Stimulated activated CD4-positive, alpha-beta T cell treated with anti-CD3 and anti-CD28 coated beads, Interleukin-1b, Interleukin-23, amount 100 ng/mL, for 48 hours (primary cell): ENCODE measurements at regions not wholly inside any gene's neighbourhood (a gene's known extent, or its start where the extent isn't known, plus 50 kb on each side); places are given as distances from the start of the nearest gene placed in this dataset.

Experiments used
- DNase-seq: peaks from one replicate; pipeline ENCODE4 v3.0.0-alpha.2; 2020

DNA sequence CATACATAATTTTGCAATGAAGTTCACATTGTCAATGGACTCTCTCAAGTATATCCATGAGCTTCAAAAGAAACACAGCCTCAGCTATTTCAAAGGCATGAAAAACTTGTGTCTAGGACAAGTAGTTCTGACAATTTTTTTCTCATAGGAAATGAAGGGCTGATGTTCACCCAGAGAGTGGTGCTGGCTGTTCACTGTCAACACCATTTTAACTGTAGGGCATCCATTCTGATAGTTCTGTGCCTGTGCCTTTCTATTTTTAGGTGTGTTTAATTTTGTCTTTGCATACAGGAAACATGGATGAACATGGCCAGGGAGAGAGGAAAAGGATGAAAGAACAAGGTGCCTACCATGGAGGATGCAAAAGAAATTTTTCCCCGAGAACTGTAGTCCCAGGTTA, 135.3 kb upstream of the MAP9 start:
- DNase-seq: no peak

DNA sequence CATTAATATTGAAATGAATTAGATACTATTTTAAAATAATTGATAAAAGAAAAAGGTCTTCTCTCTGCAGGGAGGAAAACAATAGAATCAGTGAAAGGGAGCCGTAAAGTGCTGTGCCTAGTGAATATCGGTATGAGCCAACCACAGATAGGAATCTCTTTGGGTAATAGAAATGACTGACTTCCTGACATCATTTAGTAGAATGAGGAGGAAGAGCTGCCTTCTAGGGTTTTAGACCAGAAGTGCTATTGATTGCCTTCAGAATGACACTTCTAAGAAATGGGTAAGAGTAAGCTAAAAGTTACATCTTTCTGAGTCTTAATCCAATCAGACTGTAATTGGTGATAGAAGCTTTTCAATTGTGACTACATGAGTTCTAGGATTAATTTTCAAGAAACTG, 134.0 kb upstream of the MAP9 start:
- no peak for DNase-seq

- DNase-seq: no peak
These were observed 132.8 kb upstream of the MAP9 start for GRCh38 chr4:155509555-155509954.

DNA sequence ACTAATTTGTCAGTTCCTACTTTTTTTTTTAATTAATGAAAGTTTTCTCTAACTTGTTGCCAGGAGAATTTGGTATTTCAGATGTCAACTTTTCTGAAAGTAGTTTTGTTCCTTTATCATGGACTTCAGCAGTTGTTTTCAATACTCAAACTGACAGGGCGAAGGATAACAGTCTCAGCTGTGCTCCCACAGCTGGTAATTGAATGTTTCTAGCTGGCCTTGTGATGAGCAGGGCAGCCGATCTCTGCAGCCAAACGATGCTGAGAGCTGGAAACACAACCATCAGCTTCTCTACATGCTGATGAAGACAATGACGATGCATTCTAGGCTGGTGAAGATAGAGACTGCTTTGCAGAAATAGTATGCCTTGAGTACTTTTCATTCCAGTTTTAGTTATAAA, 130.0 kb upstream of the MAP9 start:
- no peak for DNase-seq

DNA sequence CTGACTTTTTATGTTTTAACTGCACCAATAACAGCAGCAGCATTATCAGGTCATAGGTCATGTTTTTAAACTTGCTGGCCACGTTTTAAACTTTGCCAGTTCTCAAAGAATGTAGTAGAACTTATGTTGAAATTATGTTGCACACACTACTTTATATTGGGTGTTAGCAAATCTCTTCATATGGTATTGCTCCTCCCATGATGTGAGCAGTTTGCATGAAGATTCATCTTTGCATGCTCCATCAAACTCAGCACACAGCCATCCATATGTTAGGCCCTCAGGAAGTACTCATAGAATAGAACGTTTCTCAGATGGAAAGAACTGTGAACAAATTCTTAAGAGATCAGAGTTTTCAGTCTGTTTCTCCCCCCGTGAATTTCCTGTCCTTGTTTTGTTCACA, 128.6 kb upstream of the MAP9 start:
- no peak for DNase-seq

- DNase-seq: no peak
These were observed 120.5 kb upstream of the MAP9 start for GRCh38 chr4:155497306-155497705.

DNA sequence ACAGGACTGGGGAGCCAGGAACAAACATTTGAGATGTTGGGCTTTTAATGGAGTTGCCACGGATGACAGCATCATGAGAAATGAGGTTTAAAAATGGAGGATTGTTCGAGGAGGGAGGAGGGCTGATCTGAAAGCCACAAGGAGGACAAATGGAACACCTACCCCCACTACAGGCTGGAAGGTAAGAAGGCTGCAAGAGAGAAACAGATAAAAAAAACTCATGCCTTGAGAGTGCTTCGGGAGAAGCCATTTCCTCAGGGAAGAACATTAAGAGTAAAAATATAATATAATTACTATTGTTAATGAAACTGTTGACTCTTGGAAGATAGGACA, 119.5 kb upstream of the MAP9 start:
- no peak for DNase-seq

GRCh38 chr4:155495572-155496293, 119.0 kb upstream of the MAP9 start:
- DNase-seq: no peak

DNA sequence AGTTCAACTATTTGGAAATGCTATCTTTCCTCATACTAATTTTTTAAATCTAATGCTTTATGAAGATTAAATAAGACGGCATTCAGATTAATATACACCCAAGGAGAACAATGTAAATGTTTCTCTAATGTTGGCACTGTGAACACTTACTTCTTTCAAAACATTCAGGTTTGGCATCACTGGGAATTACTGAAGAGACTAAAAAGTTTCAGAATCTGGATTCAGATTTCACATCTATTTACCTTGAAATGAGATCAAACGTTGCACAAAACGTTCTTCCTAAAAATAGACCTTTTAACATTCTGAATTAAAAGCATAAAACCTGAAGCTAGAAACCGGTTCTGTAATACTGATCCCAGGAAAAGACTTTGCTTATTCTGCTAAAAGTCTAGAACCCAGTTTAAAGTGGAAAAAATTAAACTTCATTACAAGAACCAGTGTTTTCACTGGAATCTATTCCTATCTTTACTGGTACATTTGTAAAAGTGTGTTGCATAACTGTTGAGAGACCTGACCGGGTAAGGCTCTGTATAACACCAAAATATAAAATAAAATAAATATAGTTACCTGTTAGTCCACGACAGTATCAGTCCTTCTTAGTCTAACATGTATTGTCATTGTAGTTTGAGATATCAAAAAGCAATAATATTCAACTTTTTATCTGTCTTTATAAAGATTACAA, 117.4 kb upstream of the MAP9 start:
- DNase-seq: no peak

DNA sequence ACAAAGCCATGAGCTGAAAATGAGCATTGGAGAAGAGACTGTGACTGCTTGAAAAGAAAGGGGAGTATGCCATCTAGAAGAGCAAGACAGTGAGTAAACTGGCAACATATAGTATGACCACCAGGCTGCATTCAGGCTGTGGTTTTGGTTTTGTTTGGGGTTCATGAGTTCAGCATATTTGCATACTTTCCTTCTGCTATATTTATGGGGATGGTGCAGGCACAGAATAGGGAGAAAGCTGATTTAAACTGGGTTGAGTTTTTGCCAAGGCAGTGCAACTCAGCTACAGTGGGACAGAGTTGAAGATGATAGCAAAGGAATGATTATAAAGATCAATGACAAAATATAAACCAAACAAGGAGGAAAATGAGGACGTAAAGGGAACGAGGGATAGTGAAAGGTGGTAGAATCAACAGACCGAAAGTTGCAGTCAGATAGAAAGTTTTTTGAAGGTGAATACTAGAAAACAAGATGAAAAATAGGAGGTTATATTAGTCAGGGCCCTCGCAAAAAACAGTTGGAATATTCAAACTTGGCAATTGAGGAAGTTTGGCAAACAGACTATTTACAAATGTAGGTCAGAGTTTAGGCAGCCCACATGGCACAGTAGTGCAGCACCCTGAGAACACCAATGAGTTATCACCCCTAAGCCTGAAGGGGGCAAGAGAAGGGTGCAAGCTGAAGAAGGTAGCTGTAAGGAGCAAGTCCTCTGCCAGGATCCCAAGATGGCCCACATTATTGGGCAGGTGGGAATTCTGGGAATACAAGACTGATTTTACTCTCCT, 114.8 kb upstream of the MAP9 start:
- no peak for DNase-seq

DNA sequence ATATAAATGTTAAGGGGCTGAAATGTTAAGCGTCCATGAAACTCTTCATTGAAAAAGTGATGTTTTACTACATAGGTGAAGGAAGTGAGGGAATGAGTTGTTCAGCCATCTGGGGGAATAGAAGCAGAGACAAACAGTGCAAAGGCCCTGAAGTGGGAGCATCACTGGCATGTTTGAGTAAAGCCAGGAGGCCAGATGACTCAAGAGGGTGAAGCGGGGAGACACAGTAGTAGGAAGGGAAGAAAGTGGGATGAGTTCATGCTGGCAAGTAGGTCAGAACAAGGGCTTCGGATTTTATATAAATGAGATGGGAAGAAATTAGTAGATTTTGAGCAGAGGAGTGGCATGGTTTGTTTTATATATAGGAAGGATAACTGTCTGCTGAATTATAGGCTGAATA, 112.5 kb upstream of the MAP9 start:
- no peak for DNase-seq

- no peak for DNase-seq
These were observed 111.9 kb upstream of the MAP9 start for GRCh38 chr4:155488691-155489090.

GRCh38 chr4:155487210-155487609, 110.4 kb upstream of the MAP9 start:
- DNase-seq: no peak

DNA sequence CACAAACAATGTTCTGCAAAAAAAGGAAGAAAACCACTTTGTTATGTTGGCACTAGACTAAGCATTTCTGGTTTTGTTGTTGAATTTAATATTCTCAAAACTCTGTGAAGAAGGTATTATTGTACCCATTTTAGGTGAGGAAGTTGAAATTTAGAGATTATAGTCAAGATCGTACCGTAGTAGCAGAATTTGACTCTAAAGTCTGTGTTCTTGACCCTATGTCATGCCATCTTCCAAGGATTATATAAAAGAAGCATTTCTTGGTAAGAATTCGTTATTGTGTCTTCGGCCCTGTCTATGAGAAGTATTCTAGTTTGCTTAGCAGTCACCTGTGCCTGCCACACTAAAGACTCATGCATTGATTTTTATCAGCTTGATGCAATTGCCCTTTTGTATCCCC, 104.4 kb upstream of the MAP9 start:
- no peak for DNase-seq

GRCh38 chr4:155479835-155480234, 103.1 kb upstream of the MAP9 start:
- no peak for DNase-seq

DNA sequence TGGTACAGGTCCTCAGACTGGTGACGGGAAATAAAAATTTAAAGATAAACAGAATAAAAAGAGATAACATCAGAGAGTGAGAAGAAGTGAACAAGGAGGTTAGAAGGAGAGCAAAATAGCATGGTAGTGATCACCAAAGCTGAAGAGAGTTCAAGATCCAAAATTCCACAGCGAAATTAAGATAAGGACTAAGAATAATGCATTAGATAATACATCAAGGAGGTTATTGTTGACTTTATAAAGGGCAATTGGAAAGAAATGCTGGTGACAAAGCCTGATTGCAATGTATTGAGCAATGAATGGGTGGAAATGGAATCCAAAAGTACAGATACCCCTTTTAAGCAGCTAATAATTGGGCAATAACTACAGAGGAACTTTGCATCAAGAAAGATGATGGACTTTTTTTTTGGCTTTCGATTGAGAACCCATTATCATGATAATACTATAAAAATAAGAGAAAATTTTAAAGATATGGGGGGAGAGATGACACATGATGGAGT, 101.6 kb upstream of the MAP9 start:
- DNase-seq: no peak

GRCh38 chr4:155474758-155475157, 98.0 kb upstream of the MAP9 start:
- no peak for DNase-seq

- no peak for DNase-seq
These were observed 96.8 kb upstream of the MAP9 start for GRCh38 chr4:155473420-155474095.

GRCh38 chr4:155468282-155468681, 91.5 kb upstream of the MAP9 start:
- no peak for DNase-seq

- no peak for DNase-seq
These were observed 73.9 kb upstream of the MAP9 start for GRCh38 chr4:155450676-155451075.

GRCh38 chr4:155445306-155445705, 68.5 kb upstream of the MAP9 start:
- DNase-seq: no peak

DNA sequence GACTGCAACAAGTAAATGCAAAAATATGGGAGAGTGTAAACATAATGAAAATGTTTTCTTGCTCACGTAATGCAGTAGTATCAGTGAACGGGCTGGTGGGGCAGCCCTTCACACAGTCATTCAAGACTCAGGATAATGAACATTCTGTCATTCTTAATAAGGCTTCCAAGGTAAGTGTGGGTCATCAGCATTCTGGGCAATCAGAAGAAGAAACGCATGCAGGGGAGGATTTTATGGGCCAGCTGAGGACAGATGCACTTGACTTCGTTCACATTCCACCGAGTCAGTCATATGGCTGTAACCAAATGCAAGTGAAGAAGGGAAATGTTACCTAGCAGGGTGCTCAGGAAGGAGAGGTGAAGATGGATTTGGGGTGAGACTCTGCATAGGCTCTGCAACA, 68.0 kb upstream of the MAP9 start:
- no peak for DNase-seq
